Smooth muscle cell (in vitro differentiated cells): ENCODE measurements at regions not wholly inside any gene's neighbourhood (a gene's known extent, or its start where the extent isn't known, plus 50 kb on each side); places are given as distances from the start of the nearest gene placed in this dataset.

Experiments used
- DNase-seq: peaks from one replicate; lab custom pipeline; 2025; ENCODE audit not compliant: unreplicated experiment; lab: John Stamatoyannopoulos, UW
- H2AFZ ChIP-seq: fragments of 200-600 bp; sonication (generic); 2 replicates; pipeline ENCODE4 v1.6.0; 2016; ENCODE audit warnings: antibody characterized with exemption, low read depth, mild to moderate bottlenecking
- H3F3A ChIP-seq: fragments of 200-600 bp; sonication (generic); 2 replicates; pipeline ENCODE4 v1.6.0; 2017; ENCODE audit warnings: antibody characterized with exemption, low read depth
- H3K27ac ChIP-seq: fragments of 200-600 bp; sonication (generic); 2 replicates; pipeline ENCODE4 v1.5.1; 2016; ENCODE audit warnings: low read depth, mild to moderate bottlenecking
- H3K27me3 ChIP-seq: fragments of 200-600 bp; sonication (generic); 2 replicates; pipeline ENCODE4 v1.6.1; 2016; ENCODE audit warnings: low read depth, mild to moderate bottlenecking
- H3K36me3 ChIP-seq: fragments of 200-600 bp; sonication (generic); 2 replicates; pipeline ENCODE4 v1.5.1; 2016; ENCODE audit warnings: low read depth
- H3K4me1 ChIP-seq: fragments of 200-600 bp; sonication (generic); 2 replicates; pipeline ENCODE4 v1.5.1; 2016; ENCODE audit warnings: low read depth
- H3K4me2 ChIP-seq: fragments of 200-600 bp; sonication (generic); 2 replicates; pipeline ENCODE4 v1.6.0; 2016; ENCODE audit warnings: mild to moderate bottlenecking
- H3K4me3 ChIP-seq: fragments of 200-600 bp; sonication (generic); 2 replicates; pipeline ENCODE4 v1.5.1; 2016; ENCODE audit warnings: mild to moderate bottlenecking
- H3K79me2 ChIP-seq: fragments of 200-600 bp; sonication (generic); 2 replicates; pipeline ENCODE4 v1.6.0; 2016; ENCODE audit warnings: low read depth, mild to moderate bottlenecking
- H3K9ac ChIP-seq: fragments of 200-600 bp; sonication (generic); 2 replicates; pipeline ENCODE4 v1.6.0; 2016; ENCODE audit warnings: low read depth
- H3K9me3 ChIP-seq: fragments of 200-600 bp; sonication (generic); replicated peaks from 2 replicates; pipeline ENCODE4 v1.5.1; 2016; ENCODE audit warnings: low read depth
- H4K20me1 ChIP-seq: fragments of 200-600 bp; sonication (generic); 2 replicates; pipeline ENCODE4 v1.6.0; 2016; ENCODE audit warnings: low read depth
- CTCF ChIP-seq: fragments of 200-600 bp; sonication (generic); IDR thresholded peaks from 2 replicates; pipeline ENCODE4 v1.5.1; 2017; ENCODE audit warnings: borderline replicate concordance, mild to moderate bottlenecking, antibody characterized with exemption; ENCODE audit not compliant: insufficient read depth, poor library complexity, severe bottlenecking
- WGBS: methylation state at CpG from one replicate; pipeline ENCODE4 v1.1.7; 2016; ENCODE audit warnings: low lambda C conversion rate; 5-methylcytosine and 5-hydroxymethylcytosine counted together

GRCh38 chr11:92423115-92424034, 198.8 kb downstream of the FAT3 start:
- no peak overlapping the region for H3K27ac ChIP-seq
- DNase-seq = no peak
- 94% methylated on average over 6 of the region's 6 CpGs for WGBS
- H3K4me2 ChIP-seq = no peak overlapping the region
- no peaks in the 10 kb centered on the region for H4K20me1 ChIP-seq
- no peaks in the 10 kb centered on the region for H3F3A ChIP-seq
- no peaks in the 10 kb centered on the region for H3K36me3 ChIP-seq
- H3K27me3 ChIP-seq = no peaks in the 10 kb centered on the region
- no peaks in the 10 kb centered on the region for H3K9me3 ChIP-seq
- H3K4me3 ChIP-seq = no peak overlapping the region
- no peaks in the 10 kb centered on the region for H3K79me2 ChIP-seq
- no peak overlapping the region for H2AFZ ChIP-seq
- no peak overlapping the region for H3K9ac ChIP-seq
- no peaks in the 10 kb centered on the region for H3K4me1 ChIP-seq
- no peak for TF ChIP-seq CTCF

- Histone ChIP-seq H2AFZ (no peak overlapping the region), H3F3A (no peaks in the 10 kb centered on the region), H3K36me3 (no peaks in the 10 kb centered on the region), H3K9ac (no peak overlapping the region), H3K4me1 (no peaks in the 10 kb centered on the region), H3K27me3 (no peaks in the 10 kb centered on the region), H3K4me3 (no peak overlapping the region), H3K27ac (no peak overlapping the region), H3K79me2 (no peaks in the 10 kb centered on the region), H4K20me1 (no peaks in the 10 kb centered on the region), H3K9me3 (no peaks in the 10 kb centered on the region), H3K4me2 (no peak overlapping the region)
- no peak for TF ChIP-seq CTCF
- no peak for DNase-seq
These were observed 199.7 kb downstream of the FAT3 start for GRCh38 chr11:92424281-92424680.

GRCh38 chr11:92425127-92425526, 200.5 kb downstream of the FAT3 start:
- H3K4me3 ChIP-seq = no peak overlapping the region
- TF ChIP-seq CTCF = no peak
- DNase-seq = no peak
- H3K79me2 ChIP-seq = no peaks in the 10 kb centered on the region
- H3K9ac ChIP-seq = no peak overlapping the region
- H3K27me3 ChIP-seq = no peaks in the 10 kb centered on the region
- no peak overlapping the region for H2AFZ ChIP-seq
- no peaks in the 10 kb centered on the region for H3K4me1 ChIP-seq
- H3K4me2 ChIP-seq = no peak overlapping the region
- 88% methylated on average over 6 of the region's 6 CpGs for WGBS
- H3F3A ChIP-seq = no peaks in the 10 kb centered on the region
- no peaks in the 10 kb centered on the region for H4K20me1 ChIP-seq
- no peak overlapping the region for H3K27ac ChIP-seq
- H3K36me3 ChIP-seq = no peaks in the 10 kb centered on the region
- H3K9me3 ChIP-seq = no peaks in the 10 kb centered on the region

- no peaks in the 10 kb centered on the region for H3K9me3 ChIP-seq
- H3K27ac ChIP-seq = no peak overlapping the region
- no peaks in the 10 kb centered on the region for H4K20me1 ChIP-seq
- no peaks in the 10 kb centered on the region for H3K4me1 ChIP-seq
- no peak overlapping the region for H3K4me3 ChIP-seq
- no peak overlapping the region for H3K9ac ChIP-seq
- WGBS = 82% methylated on average over 4 of the region's 4 CpGs
- H3K27me3 ChIP-seq = no peaks in the 10 kb centered on the region
- no peak for TF ChIP-seq CTCF
- H3F3A ChIP-seq = no peaks in the 10 kb centered on the region
- H3K4me2 ChIP-seq = no peak overlapping the region
- DNase-seq = no peak
- no peaks in the 10 kb centered on the region for H3K79me2 ChIP-seq
- H3K36me3 ChIP-seq = no peaks in the 10 kb centered on the region
- H2AFZ ChIP-seq = no peak overlapping the region
These were observed 207.9 kb downstream of the FAT3 start for GRCh38 chr11:92432515-92432914.
